ENCODE measurements at regions not wholly inside any gene's neighbourhood (a gene's known extent, or its start where the extent isn't known, plus 50 kb on each side); places are given as distances from the start of the nearest gene placed in this dataset.

GRCh38 chr5:124661317-124662141 is 84.9 kb downstream of the ZNF608 start (continued):
- TF ChIP-seq ZNF157 (tag by site-specific recombination; IDR thresholded peaks at IDR 0.05) (no peak), ZBTB10 (tag by site-specific recombination; IDR thresholded peaks at IDR 0.05) (no peak), GFI1B (tag by site-specific recombination; IDR thresholded peaks at IDR 0.05) (peak; percentile 91), ZNF362 (tag by site-specific recombination; IDR thresholded peaks at IDR 0.05) (peak; percentile 98), PRDM2 (tag by site-specific recombination; IDR thresholded peaks at IDR 0.05; ENCODE audit: borderline replicate concordance) (no peak), ZNF521 (tag by site-specific recombination; IDR thresholded peaks at IDR 0.05) (no peak), FEZF1 (tag by site-specific recombination; IDR thresholded peaks at IDR 0.05) (peak; percentile 100), ZNF292 (tag by site-specific recombination; IDR thresholded peaks at IDR 0.05; ENCODE audit: borderline replicate concordance, low read depth) (no peak), ZNF473 (tag by site-specific recombination; IDR thresholded peaks at IDR 0.05) (no peak), KLF9 (tag by site-specific recombination; IDR thresholded peaks at IDR 0.05; ENCODE audit: low read depth) (no peak), ZNF114 (tag by site-specific recombination; IDR thresholded peaks at IDR 0.05) (no peak), ZNF664 (tag by site-specific recombination; IDR thresholded peaks at IDR 0.05) (peak; percentile 59), CTCF (tag by site-specific recombination; IDR thresholded peaks at IDR 0.05) (no peak), PRDM10 (tag by site-specific recombination; IDR thresholded peaks at IDR 0.05) (peak; percentile 65; the same call in 1 of the 2 replicates), ZFP41 (tag by site-specific recombination; IDR thresholded peaks at IDR 0.05; ENCODE audit: borderline replicate concordance) (no peak), ZNF148 (tag by site-specific recombination; IDR thresholded peaks at IDR 0.05; ENCODE audit: borderline replicate concordance) (no peak), ZNF560 (tag by site-specific recombination; IDR thresholded peaks at IDR 0.05; ENCODE audit: borderline replicate concordance) (no peak), ZNF175 (tag by site-specific recombination; IDR thresholded peaks at IDR 0.05) (no peak), ZNF837 (tag by site-specific recombination; IDR thresholded peaks at IDR 0.05) (no peak; the same call in 1 of the 2 replicates), ZNF354C (tag by site-specific recombination; IDR thresholded peaks at IDR 0.05; ENCODE audit: borderline replicate concordance, low read depth) (no peak)

Measured in HEK293 (cell line).